Keratinocyte (primary cell): ENCODE measurements at regions not wholly inside any gene's neighbourhood (a gene's known extent, or its start where the extent isn't known, plus 50 kb on each side); places are given as distances from the start of the nearest gene placed in this dataset.

Source experiments
- EZH2 ChIP-seq: IDR thresholded peaks from one replicate; pipeline ENCODE4 v1.6.1; 2012; ENCODE audit warnings: inconsistent platforms, mild to moderate bottlenecking, low read length, moderate library complexity
- TF ChIP-seq, protein P1 (sequence below), 3 experiments: IDR thresholded peaks in 1 of 3; conservative IDR thresholded peaks in 1 of 3; optimal IDR thresholded peaks in 1 of 3; 2 replicates in 2 of 3; 3 replicates in 1 of 3; pipeline versions ENCODE3 to v1.5.1; 2011; ENCODE audit warnings: low read length in 3 of 3, mild to moderate bottlenecking in 3 of 3, moderate library complexity in 2 of 3, control low read depth in 1 of 3, inconsistent platforms in 1 of 3; ENCODE audit not compliant: insufficient read depth in 2 of 3; ENCODE audit errors: extremely low read depth in 1 of 3

DNA sequence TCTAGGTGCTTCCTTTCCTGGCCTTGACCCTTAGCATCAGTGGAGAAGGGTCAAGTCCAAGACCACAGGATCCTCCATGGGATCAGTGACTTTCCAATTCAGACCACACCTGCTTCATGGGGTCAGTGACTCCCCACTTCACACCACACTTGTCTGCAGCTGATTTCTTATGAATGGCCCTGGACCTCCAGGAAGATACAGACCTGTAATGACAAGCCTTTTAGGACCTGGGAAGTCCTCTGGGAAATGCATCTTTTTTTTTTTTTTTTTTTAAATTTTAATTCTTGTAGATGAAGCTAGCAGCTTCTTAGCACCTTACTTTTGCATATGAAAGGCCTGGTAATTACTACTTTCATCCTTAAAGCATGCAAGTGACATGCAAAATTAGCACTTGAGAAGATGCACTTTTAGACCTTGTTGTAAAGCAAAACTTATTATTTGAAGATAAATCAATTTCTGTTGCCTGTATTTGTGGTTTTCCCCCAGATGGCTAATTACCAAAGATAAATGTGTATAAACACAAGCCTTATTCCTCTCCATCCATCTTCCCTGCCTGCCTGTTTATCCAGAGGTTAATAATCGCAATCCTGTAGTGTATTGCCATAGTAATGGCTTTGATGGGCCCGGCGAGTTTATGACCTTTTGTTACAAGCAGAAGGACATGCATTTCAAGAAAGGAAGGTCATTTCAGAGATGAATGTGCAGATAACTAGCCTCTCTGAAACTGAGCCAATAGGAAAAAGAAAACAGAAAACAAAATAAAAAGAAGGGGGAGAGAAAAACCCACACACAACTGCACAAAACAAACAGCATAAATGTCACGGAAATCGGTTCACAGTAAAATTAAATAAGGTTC is 1018.7 kb downstream of the TYW1 start:
- TF ChIP-seq EZH2: no peak
- TF ChIP-seq, protein P1, sequence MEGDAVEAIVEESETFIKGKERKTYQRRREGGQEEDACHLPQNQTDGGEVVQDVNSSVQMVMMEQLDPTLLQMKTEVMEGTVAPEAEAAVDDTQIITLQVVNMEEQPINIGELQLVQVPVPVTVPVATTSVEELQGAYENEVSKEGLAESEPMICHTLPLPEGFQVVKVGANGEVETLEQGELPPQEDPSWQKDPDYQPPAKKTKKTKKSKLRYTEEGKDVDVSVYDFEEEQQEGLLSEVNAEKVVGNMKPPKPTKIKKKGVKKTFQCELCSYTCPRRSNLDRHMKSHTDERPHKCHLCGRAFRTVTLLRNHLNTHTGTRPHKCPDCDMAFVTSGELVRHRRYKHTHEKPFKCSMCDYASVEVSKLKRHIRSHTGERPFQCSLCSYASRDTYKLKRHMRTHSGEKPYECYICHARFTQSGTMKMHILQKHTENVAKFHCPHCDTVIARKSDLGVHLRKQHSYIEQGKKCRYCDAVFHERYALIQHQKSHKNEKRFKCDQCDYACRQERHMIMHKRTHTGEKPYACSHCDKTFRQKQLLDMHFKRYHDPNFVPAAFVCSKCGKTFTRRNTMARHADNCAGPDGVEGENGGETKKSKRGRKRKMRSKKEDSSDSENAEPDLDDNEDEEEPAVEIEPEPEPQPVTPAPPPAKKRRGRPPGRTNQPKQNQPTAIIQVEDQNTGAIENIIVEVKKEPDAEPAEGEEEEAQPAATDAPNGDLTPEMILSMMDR (optimal IDR thresholded peaks at IDR 0.05 in 1 of 3, IDR thresholded peaks at IDR 0.05 in 1 of 3, conservative IDR thresholded peaks at IDR 0.05 in 1 of 3; ENCODE audit: extremely low read depth in 1 of 3, insufficient read depth in 2 of 3, low read length in 3 of 3): no peak
